Liver (tissue), 8 donors: ENCODE measurements at regions not wholly inside any gene's neighbourhood (a gene's known extent, or its start where the extent isn't known, plus 50 kb on each side); places are given as distances from the start of the nearest gene placed in this dataset.

ENCODE experiments used
- DNase-seq: peaks from one replicate; pipeline ENCODE4 v3.0.0-alpha.2; 2017; ENCODE audit warnings: low spot score
- H3K27ac ChIP-seq, 2 donors: one replicate each; pipeline ENCODE4 v1.7.0; 2013; ENCODE audit warnings: inconsistent platforms in 2 of 2, low read length in 2 of 2, control low read depth in 1 of 2, low read depth in 1 of 2, mild to moderate bottlenecking in 1 of 2
- H3K27me3 ChIP-seq, 4 donors: one replicate each; pipeline versions ENCODE4 v1.6.1 to v1.7.0; 2013; ENCODE audit warnings: low read length in 3 of 4, inconsistent platforms in 1 of 4, mild to moderate bottlenecking in 1 of 4, moderate library complexity in 1 of 4; ENCODE audit not compliant: control insufficient read depth in 4 of 4, insufficient read depth in 4 of 4
- H3K36me3 ChIP-seq, 4 donors: one replicate each; pipeline versions ENCODE4 v1.6.1 to v1.7.0; 2013; ENCODE audit warnings: low read length in 3 of 4, mild to moderate bottlenecking in 3 of 4, low read depth in 1 of 4, moderate library complexity in 1 of 4; ENCODE audit not compliant: control insufficient read depth in 4 of 4, insufficient read depth in 3 of 4
- H3K4me1 ChIP-seq, 4 donors: one replicate each; pipeline versions ENCODE4 v1.6.1 to v1.7.0; 2013; ENCODE audit warnings: low read length in 3 of 4, mild to moderate bottlenecking in 3 of 4, moderate library complexity in 1 of 4; ENCODE audit not compliant: control insufficient read depth in 4 of 4, insufficient read depth in 4 of 4
- H3K4me3 ChIP-seq, 3 donors: one replicate each; pipeline versions ENCODE4 v1.6.1 to v1.7.0; 2013; ENCODE audit warnings: low read length in 3 of 3, control low read depth in 1 of 3, low read depth in 1 of 3, mild to moderate bottlenecking in 1 of 3
- H3K9ac ChIP-seq, 2 donors: one replicate each; pipeline ENCODE4 v1.7.0; 2013; ENCODE audit warnings: low read length in 2 of 2, mild to moderate bottlenecking in 2 of 2, moderate library complexity in 2 of 2, control low read depth in 1 of 2, low read depth in 1 of 2
- H3K9me3 ChIP-seq, 4 donors: one replicate each; pipeline versions ENCODE4 v1.6.1 to v1.7.0; 2013; ENCODE audit warnings: low read length in 3 of 4; ENCODE audit not compliant: control insufficient read depth in 4 of 4
- EGR1 ChIP-seq, 2 donors: IDR thresholded peaks; 2 replicates each; pipeline ENCODE4 v1.6.1; 2016 to 2018; ENCODE audit warnings: antibody characterized with exemption in 2 of 2, low read depth in 2 of 2
- FOXA1 ChIP-seq: IDR thresholded peaks from 2 replicates; pipeline ENCODE4 v1.6.1; 2016; ENCODE audit warnings: antibody characterized with exemption
- FOXA2 ChIP-seq: IDR thresholded peaks from 2 replicates; pipeline ENCODE4 v1.6.1; 2016; ENCODE audit warnings: antibody characterized with exemption
- GABPA ChIP-seq, 2 donors: IDR thresholded peaks in 1 of 2; conservative IDR thresholded peaks in 1 of 2; 2 replicates each; pipeline ENCODE4 v1.6.1; 2016; ENCODE audit warnings: antibody characterized with exemption in 2 of 2, mild to moderate bottlenecking in 1 of 2, moderate library complexity in 1 of 2
- HNF4A ChIP-seq, 2 donors: conservative IDR thresholded peaks; 2 replicates each; pipeline ENCODE4 v1.6.1; 2016; ENCODE audit warnings: antibody characterized with exemption in 2 of 2, mild to moderate bottlenecking in 2 of 2
- HNF4G ChIP-seq: IDR thresholded peaks from 2 replicates; pipeline ENCODE4 v1.6.1; 2016; ENCODE audit warnings: antibody characterized with exemption
- JUND ChIP-seq, 2 donors: IDR thresholded peaks; 2 replicates each; pipeline ENCODE4 v1.6.1; 2016; ENCODE audit warnings: antibody characterized with exemption in 2 of 2
- MAX ChIP-seq: IDR thresholded peaks from 2 replicates; pipeline ENCODE4 v1.6.1; 2016; ENCODE audit warnings: antibody characterized with exemption
- NR2F2 ChIP-seq: IDR thresholded peaks from 2 replicates; pipeline ENCODE4 v1.6.1; 2016; ENCODE audit warnings: antibody characterized with exemption
- RAD21 ChIP-seq, 2 donors: IDR thresholded peaks; 2 replicates each; pipeline ENCODE4 v1.6.1; 2016; ENCODE audit warnings: antibody characterized with exemption in 2 of 2, mild to moderate bottlenecking in 2 of 2
- RXRA ChIP-seq, 2 donors: IDR thresholded peaks; 2 replicates each; pipeline ENCODE4 v1.6.1; 2017 to 2018; ENCODE audit warnings: antibody characterized with exemption in 2 of 2, mild to moderate bottlenecking in 1 of 2
- SP1 ChIP-seq: IDR thresholded peaks from 2 replicates; pipeline ENCODE4 v1.6.1; 2018; ENCODE audit warnings: antibody characterized with exemption, mild to moderate bottlenecking
- TAF1 ChIP-seq: conservative IDR thresholded peaks from 2 replicates; pipeline ENCODE4 v1.6.1; 2016; ENCODE audit warnings: antibody characterized with exemption, mild to moderate bottlenecking
- YY1 ChIP-seq: IDR thresholded peaks from 2 replicates; pipeline ENCODE4 v1.6.1; 2016; ENCODE audit warnings: antibody characterized with exemption, mild to moderate bottlenecking
- ZBTB33 ChIP-seq: IDR thresholded peaks from 2 replicates; pipeline ENCODE4 v1.6.1; 2016; ENCODE audit warnings: antibody characterized with exemption
- WGBS: extraction: QIAGEN DNeasy Blood & Tissue Kit; methylation state at CpG from one replicate; pipeline ENCODE4 v1.1.7; 2013; 5-methylcytosine and 5-hydroxymethylcytosine counted together
- TF ChIP-seq, protein P1 (sequence below): IDR thresholded peaks from 2 replicates; pipeline ENCODE4 v1.6.1; 2016; ENCODE audit warnings: antibody characterized with exemption, mild to moderate bottlenecking
- TF ChIP-seq, protein P2 (sequence below): IDR thresholded peaks from 2 replicates; pipeline ENCODE4 v1.6.1; 2016; ENCODE audit warnings: antibody characterized with exemption
- TF ChIP-seq, protein P3 (sequence below): fragments of 150-350 bp; IDR thresholded peaks from 2 replicates; pipeline ENCODE4 v1.5.1; 2017; ENCODE audit warnings: improper control_type of control experiment, low read depth, low read length; ENCODE audit not compliant: missing input control
- donor health status: healthy.
- donor health status: healthy.
- donor health status: healthy.
- donor health status: healthy.
- donor health status: healthy.

DNA sequence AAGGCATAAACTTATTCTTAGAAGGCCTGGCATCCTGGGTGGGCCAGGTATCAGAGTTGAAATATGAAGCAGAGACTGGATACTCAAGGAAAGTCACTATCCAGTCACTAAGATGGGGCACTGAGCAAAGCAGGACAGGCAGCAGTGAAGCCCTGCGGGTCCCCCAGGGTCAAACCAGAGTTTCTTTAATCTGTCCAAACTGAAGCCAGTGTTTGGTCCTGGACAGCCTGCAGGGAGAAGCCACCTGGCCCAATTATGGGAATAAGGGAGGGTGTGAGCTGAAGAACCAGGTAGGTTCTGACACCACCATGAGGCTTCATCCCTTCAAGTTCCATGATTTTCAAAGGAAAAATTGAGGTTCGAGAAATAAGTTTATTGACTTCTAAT lies 109.7 kb upstream of the FOXN2 start:
- no peak for TF ChIP-seq RAD21 (IDR thresholded peaks at IDR 0.05)
- no peak for TF ChIP-seq SP1
- no peak for TF ChIP-seq EGR1 (IDR thresholded peaks at IDR 0.05; ENCODE audit: low read depth in 2 of 2)
- TF ChIP-seq YY1 = no peak
- TF ChIP-seq, protein P1, sequence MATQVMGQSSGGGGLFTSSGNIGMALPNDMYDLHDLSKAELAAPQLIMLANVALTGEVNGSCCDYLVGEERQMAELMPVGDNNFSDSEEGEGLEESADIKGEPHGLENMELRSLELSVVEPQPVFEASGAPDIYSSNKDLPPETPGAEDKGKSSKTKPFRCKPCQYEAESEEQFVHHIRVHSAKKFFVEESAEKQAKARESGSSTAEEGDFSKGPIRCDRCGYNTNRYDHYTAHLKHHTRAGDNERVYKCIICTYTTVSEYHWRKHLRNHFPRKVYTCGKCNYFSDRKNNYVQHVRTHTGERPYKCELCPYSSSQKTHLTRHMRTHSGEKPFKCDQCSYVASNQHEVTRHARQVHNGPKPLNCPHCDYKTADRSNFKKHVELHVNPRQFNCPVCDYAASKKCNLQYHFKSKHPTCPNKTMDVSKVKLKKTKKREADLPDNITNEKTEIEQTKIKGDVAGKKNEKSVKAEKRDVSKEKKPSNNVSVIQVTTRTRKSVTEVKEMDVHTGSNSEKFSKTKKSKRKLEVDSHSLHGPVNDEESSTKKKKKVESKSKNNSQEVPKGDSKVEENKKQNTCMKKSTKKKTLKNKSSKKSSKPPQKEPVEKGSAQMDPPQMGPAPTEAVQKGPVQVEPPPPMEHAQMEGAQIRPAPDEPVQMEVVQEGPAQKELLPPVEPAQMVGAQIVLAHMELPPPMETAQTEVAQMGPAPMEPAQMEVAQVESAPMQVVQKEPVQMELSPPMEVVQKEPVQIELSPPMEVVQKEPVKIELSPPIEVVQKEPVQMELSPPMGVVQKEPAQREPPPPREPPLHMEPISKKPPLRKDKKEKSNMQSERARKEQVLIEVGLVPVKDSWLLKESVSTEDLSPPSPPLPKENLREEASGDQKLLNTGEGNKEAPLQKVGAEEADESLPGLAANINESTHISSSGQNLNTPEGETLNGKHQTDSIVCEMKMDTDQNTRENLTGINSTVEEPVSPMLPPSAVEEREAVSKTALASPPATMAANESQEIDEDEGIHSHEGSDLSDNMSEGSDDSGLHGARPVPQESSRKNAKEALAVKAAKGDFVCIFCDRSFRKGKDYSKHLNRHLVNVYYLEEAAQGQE = no peak
- TF ChIP-seq TAF1 = no peak
- no peak for TF ChIP-seq HNF4A (conservative IDR thresholded peaks at IDR 0.05)
- TF ChIP-seq HNF4G = no peak
- TF ChIP-seq ZBTB33 = no peak
- TF ChIP-seq, protein P2, sequence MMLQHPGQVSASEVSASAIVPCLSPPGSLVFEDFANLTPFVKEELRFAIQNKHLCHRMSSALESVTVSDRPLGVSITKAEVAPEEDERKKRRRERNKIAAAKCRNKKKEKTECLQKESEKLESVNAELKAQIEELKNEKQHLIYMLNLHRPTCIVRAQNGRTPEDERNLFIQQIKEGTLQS = no peak
- no peak for TF ChIP-seq FOXA1
- no peak for TF ChIP-seq JUND (IDR thresholded peaks at IDR 0.05)
- TF ChIP-seq NR2F2 = no peak
- TF ChIP-seq RXRA (IDR thresholded peaks at IDR 0.05) = no peak
- no peak for TF ChIP-seq GABPA (IDR thresholded peaks at IDR 0.05 in 1 of 2, conservative IDR thresholded peaks at IDR 0.05 in 1 of 2)
- no peak for TF ChIP-seq FOXA2
- TF ChIP-seq, protein P3, sequence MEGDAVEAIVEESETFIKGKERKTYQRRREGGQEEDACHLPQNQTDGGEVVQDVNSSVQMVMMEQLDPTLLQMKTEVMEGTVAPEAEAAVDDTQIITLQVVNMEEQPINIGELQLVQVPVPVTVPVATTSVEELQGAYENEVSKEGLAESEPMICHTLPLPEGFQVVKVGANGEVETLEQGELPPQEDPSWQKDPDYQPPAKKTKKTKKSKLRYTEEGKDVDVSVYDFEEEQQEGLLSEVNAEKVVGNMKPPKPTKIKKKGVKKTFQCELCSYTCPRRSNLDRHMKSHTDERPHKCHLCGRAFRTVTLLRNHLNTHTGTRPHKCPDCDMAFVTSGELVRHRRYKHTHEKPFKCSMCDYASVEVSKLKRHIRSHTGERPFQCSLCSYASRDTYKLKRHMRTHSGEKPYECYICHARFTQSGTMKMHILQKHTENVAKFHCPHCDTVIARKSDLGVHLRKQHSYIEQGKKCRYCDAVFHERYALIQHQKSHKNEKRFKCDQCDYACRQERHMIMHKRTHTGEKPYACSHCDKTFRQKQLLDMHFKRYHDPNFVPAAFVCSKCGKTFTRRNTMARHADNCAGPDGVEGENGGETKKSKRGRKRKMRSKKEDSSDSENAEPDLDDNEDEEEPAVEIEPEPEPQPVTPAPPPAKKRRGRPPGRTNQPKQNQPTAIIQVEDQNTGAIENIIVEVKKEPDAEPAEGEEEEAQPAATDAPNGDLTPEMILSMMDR = no peak
- TF ChIP-seq MAX = no peak
- no peak for DNase-seq
- 93% methylated on average over 2 of the region's 2 CpGs for WGBS

More for the DNA sequence above, 109.7 kb upstream of the FOXN2 start:
- H3K4me3 ChIP-seq = no peak overlapping the region
- no peaks in the 10 kb centered on the region for H3K9me3 ChIP-seq
- H3K4me1 ChIP-seq = peaks cover 0 to 23% (median 2%) of the 10 kb centered on the region in 4 donors
- no peak overlapping the region for H3K27ac ChIP-seq
- H3K27me3 ChIP-seq = no peaks in the 10 kb centered on the region
- no peak overlapping the region for H3K9ac ChIP-seq
- H3K36me3 ChIP-seq = no peaks in the 10 kb centered on the region
